Stomach (tissue), 4 donors: ENCODE measurements at regions not wholly inside any gene's neighbourhood (a gene's known extent, or its start where the extent isn't known, plus 50 kb on each side); places are given as distances from the start of the nearest gene placed in this dataset.

ENCODE experiments used
- CTCF ChIP-seq, 7 experiments: fragments of 450-650 bp in 4 of 7; fragments of 200-600 bp in 3 of 7; sonication (generic) in 3 of 7; IDR thresholded peaks; one replicate each; pipeline ENCODE4 v1.5.1; 2016 to 2019; ENCODE audit warnings: antibody characterized with exemption in 7 of 7, control low read depth in 2 of 7, mild to moderate bottlenecking in 1 of 7
- POLR2A ChIP-seq, 4 donors: fragments of 450-650 bp; IDR thresholded peaks; one replicate each; pipeline ENCODE4 v1.6.1; 2016; ENCODE audit warnings: antibody characterized with exemption in 4 of 4, control low read depth in 2 of 4, mild to moderate bottlenecking in 1 of 4, moderate library complexity in 1 of 4
- POLR2AphosphoS5 ChIP-seq, 3 donors: sonication (generic); formaldehyde crosslinking; IDR thresholded peaks; one replicate each; pipeline ENCODE4 v1.6.1; 2016; ENCODE audit warnings: antibody characterized with exemption in 3 of 3

GRCh38 chr10:4343091-4343490, 482.9 kb upstream of the AKR1E2 start:
- TF ChIP-seq CTCF (IDR thresholded peaks at IDR 0.05) (no peak), POLR2AphosphoS5 (IDR thresholded peaks at IDR 0.05) (no peak), POLR2A (IDR thresholded peaks at IDR 0.05) (no peak)
